ENCODE measurements at regions not wholly inside any gene's neighbourhood (a gene's known extent, or its start where the extent isn't known, plus 50 kb on each side); places are given as distances from the start of the nearest gene placed in this dataset.
"Not testable (repeated sequence)": the region's sequence is repeated elsewhere in the genome, so short reads cannot be mapped to it uniquely, and the experiment has no call there.

- TF ChIP-seq POLR2AphosphoS5, POLR2A (IDR thresholded peaks at IDR 0.05): not testable (repeated sequence)
Measured at GRCh38 chr6:26749759-26750126, 90.2 kb upstream of the ZNF322 start.

All from transverse colon (tissue), 3 donors.